Activated CD4-positive, alpha-beta T cell treated with anti-CD3 and anti-CD28 coated beads for 36 hours (primary cell): ENCODE measurements at regions not wholly inside any gene's neighbourhood (a gene's known extent, or its start where the extent isn't known, plus 50 kb on each side); places are given as distances from the start of the nearest gene placed in this dataset.
"Not testable (repeated sequence)": the region's sequence is repeated elsewhere in the genome, so short reads cannot be mapped to it uniquely, and the experiment has no call there.

Experiments
- ATAC-seq: fragments of 200-7000 bp; cut with Tn5 transposase; one replicate; pipeline ENCODE4 v1.10.0; 2021; ENCODE audit warnings: mild to moderate bottlenecking, moderate library complexity
- CTCF ChIA-PET: fragments of 350-600 bp; sonication (Branson Sonifier 250); formaldehyde crosslinking; loops from one replicate; lab custom pipeline; 2021; ENCODE audit warnings: antibody characterized with exemption; lab: Charles Lee
- POLR2A ChIA-PET: fragments of 350-600 bp; sonication (Branson Sonifier 250); formaldehyde crosslinking; loops from one replicate; lab custom pipeline; 2021; ENCODE audit warnings: antibody characterized with exemption, inconsistent platforms; lab: Charles Lee
- DNase-seq: peaks from one replicate; pipeline ENCODE4 v3.0.0-alpha.2; 2020
- H3K27ac Mint-ChIP-seq: one replicate; pipeline ENCODE4 v1.8.0; 2021; ENCODE audit warnings: mixed read lengths
- H3K27me3 Mint-ChIP-seq: one replicate; pipeline ENCODE4 v1.8.0; 2021; ENCODE audit warnings: mixed read lengths
- H3K36me3 Mint-ChIP-seq: one replicate; pipeline ENCODE4 v1.8.0; 2021; ENCODE audit warnings: low read depth, mixed read lengths
- H3K4me1 Mint-ChIP-seq: one replicate; pipeline ENCODE4 v1.8.0; 2021; ENCODE audit warnings: mixed read lengths
- H3K4me3 Mint-ChIP-seq: one replicate; pipeline ENCODE4 v1.8.0; 2021; ENCODE audit warnings: mild to moderate bottlenecking, moderate library complexity, mixed read lengths
- H3K9me3 Mint-ChIP-seq: one replicate; pipeline ENCODE4 v1.8.0; 2021; ENCODE audit warnings: low read depth, mixed read lengths
- intact Hi-C, 2 experiments: fragments of 100-400 bp; cut with DNase I in 1 of 2; cut with micrococcal nuclease in 1 of 2; formaldehyde crosslinking; loops; one replicate each; pipeline versions ENCODE4 v1.14.2 to v1.15.1; 2022 to 2024; cut with DNase I, micrococcal nuclease

- DNase-seq (no peak), ATAC-seq (no peak)
- CTCF ChIA-PET = interaction anchor here (1.4 kb wide), 1 partner anchor 22 kb away, joined by 3 read pairs; no protein-coding TSS in a partner anchor
- Mint-ChIP-seq H3K9me3 (no peaks in the 10 kb centered on the region), H3K27me3 (no peaks in the 10 kb centered on the region), H3K4me1 (no peaks in the 10 kb centered on the region), H3K4me3 (no peak overlapping the region), H3K36me3 (no peaks in the 10 kb centered on the region), H3K27ac (no peak overlapping the region)
- POLR2A ChIA-PET = no interaction called here
- intact Hi-C loops = no loop called here
These were observed 122.0 kb downstream of the SPP2 start for GRCh38 chr2:234172532-234172931.

DNA sequence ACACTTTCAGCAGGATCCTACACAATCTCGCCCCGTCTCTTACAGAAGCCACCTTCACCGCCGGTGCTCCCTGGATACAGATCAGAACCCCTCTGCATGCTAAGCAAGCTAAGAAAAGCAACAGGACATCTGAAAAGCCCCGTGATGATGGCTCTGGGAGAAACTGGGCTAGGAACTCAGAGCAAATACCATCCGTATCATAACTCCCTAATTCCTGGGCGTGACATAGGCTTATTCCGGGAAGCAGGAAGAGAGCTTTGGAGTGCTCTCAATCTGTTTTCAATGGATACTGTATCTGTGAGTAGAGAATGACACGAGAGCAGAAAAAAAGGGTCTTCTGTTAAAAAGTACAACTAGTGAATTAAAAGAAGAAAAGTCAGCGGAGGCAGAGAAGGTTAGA lies 121.6 kb downstream of the SPP2 start:
- ChIA-PET POLR2A (no interaction called here), CTCF (interaction anchor here (1.4 kb wide), 1 partner anchor 22 kb away, joined by 3 read pairs; no protein-coding TSS in a partner anchor)
- Mint-ChIP-seq H3K27ac (no peak overlapping the region), H3K9me3 (no peaks in the 10 kb centered on the region), H3K4me1 (no peaks in the 10 kb centered on the region), H3K36me3 (no peaks in the 10 kb centered on the region), H3K4me3 (no peak overlapping the region), H3K27me3 (no peaks in the 10 kb centered on the region)
- ATAC-seq (no peak), DNase-seq (no peak)
- intact Hi-C loops = no loop called here

DNA sequence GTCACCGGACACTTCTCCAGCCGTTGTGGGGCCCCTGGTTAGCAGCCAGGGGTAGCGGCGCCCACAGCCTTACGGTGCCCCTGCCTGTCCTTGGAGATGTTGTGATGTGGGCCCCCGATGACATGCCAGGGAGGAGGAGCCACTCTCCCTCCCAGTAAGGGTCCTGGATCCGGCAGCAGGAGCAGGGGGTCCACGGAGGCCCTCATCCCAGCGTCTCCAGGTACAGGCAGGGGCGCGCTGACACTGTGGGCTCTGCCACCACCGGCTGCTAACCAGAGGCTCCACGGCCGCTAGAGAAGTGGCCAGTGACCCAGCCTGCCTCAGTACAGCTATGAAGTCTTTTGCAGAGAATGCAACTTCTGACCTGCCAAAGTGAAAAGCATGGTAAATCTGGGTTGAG lies 121.2 kb downstream of the SPP2 start:
- ChIA-PET POLR2A (no interaction called here), CTCF (no interaction called here)
- Mint-ChIP-seq H3K27me3 (no peaks in the 10 kb centered on the region), H3K4me3 (no peak overlapping the region), H3K4me1 (no peaks in the 10 kb centered on the region), H3K27ac (no peak overlapping the region), H3K9me3 (no peaks in the 10 kb centered on the region), H3K36me3 (no peaks in the 10 kb centered on the region)
- no peak for ATAC-seq
- intact Hi-C loops = loop anchor here in 1 of 2 experiments (1.0 kb wide), 1 partner anchor 329 kb away; no protein-coding TSS in a partner anchor
- no peak for DNase-seq

DNA sequence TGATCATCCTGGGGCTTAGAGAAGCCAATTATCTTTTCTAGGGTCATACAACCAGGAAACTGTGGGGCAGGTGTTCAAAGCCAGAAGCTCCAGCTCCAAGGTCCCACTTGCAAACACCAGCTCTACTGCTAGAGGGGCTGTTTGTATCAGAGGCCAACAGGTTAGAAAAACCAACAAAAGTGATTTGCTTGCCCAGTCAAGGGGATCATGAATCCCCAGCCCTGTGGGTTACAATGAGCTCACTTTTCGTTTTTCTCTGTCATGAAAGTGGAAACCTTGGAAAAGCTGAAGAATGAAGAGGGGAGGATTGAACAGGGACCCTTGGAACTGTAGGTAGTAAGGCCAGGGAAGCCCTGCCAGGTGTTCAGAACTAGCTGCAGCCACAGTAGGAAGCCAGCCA lies 119.2 kb downstream of the SPP2 start:
- Mint-ChIP-seq H3K9me3 (no peaks in the 10 kb centered on the region), H3K4me1 (peaks cover 10% of the 10 kb centered on the region), H3K36me3 (no peaks in the 10 kb centered on the region), H3K4me3 (no peak overlapping the region), H3K27ac (no peak overlapping the region), H3K27me3 (no peaks in the 10 kb centered on the region)
- ChIA-PET CTCF (interaction anchor here (0.8 to 1.0 kb wide), 2 partner anchors 34 to 79 kb away, joined by 3 to 4 read pairs; no protein-coding TSS in a partner anchor), POLR2A (no interaction called here)
- no peak for ATAC-seq
- intact Hi-C loops = no loop called here
- no peak for DNase-seq

DNA sequence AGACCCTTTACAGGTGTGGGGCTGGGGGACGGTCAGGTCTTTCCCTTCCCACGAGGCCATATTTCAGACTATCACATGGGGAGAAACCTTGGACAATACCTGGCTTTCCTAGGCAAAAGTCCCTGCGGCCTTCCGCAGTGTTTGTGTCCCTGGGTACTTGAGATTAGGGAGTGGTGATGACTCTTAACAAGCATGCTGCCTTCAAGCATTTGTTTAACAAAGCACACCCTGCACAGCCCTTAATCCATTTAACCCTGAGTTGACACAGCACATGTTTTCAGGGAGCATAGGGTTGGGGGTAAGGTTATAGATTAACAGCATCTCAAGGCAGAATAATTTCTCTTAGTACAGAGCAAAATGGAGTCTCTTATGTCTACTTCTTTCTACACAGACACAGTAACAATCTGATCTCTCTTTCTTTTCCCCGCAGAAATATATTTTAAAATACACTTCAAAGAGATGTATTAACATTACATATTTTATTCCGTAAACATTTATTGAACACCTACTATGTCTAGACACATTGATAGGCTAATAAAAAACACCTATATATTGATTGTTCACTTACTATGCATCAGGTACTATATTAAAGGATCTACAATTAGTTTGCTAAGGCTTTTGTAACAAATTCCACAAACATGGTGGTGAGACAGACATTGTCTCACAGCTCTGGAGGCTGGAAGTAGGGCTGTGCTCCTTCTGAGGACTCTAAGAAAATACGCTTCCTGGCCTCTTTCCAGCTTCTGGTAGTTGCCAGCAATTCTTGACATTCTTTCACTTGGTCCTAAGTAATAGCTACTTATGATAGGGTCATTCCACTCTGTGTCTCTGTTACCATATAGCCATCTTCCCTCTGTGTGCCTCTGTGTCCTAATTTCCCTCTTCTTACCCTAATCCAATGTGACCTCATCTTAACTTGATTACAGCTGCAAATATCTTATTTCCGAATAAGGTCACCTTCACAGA lies 118.4 kb downstream of the SPP2 start:
- H3K27me3 Mint-ChIP-seq, POLR2A ChIA-PET, DNase-seq, H3K9me3 Mint-ChIP-seq, H3K36me3 Mint-ChIP-seq, H3K27ac Mint-ChIP-seq, H3K4me3 Mint-ChIP-seq, intact Hi-C loops, ATAC-seq: not testable (repeated sequence)
- H3K4me1 Mint-ChIP-seq = peaks cover 18% of the 10 kb centered on the region
- CTCF ChIA-PET = interaction anchor here (0.8 to 1.0 kb wide), 2 partner anchors 33 to 80 kb away, joined by 3 to 4 read pairs; no protein-coding TSS in a partner anchor

DNA sequence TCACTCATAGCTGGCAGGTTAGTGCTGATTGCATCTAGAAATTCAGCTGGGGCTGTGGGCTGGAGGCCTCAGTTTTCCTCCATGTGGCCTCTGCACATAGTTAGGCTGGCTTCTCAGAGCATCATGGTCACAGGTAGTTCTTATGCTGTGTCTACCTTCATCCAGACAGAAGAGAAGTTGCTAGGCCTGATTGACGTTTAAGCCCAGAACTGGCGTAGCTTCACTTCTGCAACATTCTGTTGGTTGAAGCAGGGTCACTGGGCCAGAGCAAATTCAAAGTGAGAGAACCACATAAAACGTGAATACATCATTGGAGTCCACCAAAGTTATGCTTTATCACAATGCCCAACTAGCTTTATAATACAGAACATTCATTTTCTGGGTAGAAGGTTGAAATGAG lies 116.0 kb downstream of the SPP2 start:
- ChIA-PET POLR2A (no interaction called here), CTCF (interaction anchor here (0.7 kb wide), 1 partner anchor 525 kb away, joined by 3 read pairs; no protein-coding TSS in a partner anchor)
- no peak overlapping the region for H3K4me3 Mint-ChIP-seq
- ATAC-seq (no peak), DNase-seq (no peak)
- no peaks in the 10 kb centered on the region for H3K9me3 Mint-ChIP-seq
- intact Hi-C loops = no loop called here
- no peaks in the 10 kb centered on the region for H3K36me3 Mint-ChIP-seq
- H3K27ac Mint-ChIP-seq = no peak overlapping the region
- no peaks in the 10 kb centered on the region for H3K27me3 Mint-ChIP-seq
- H3K4me1 Mint-ChIP-seq = peaks cover 21% of the 10 kb centered on the region

- H3K4me3 Mint-ChIP-seq = no peak overlapping the region
- ChIA-PET POLR2A (no interaction called here), CTCF (interaction anchor here (0.6 kb wide), 1 partner anchor 118 kb away, joined by 3 read pairs; no protein-coding TSS in a partner anchor)
- no peaks in the 10 kb centered on the region for H3K9me3 Mint-ChIP-seq
- no peak for ATAC-seq
- no peak overlapping the region for H3K27ac Mint-ChIP-seq
- DNase-seq = no peak
- H3K36me3 Mint-ChIP-seq = no peaks in the 10 kb centered on the region
- no peaks in the 10 kb centered on the region for H3K27me3 Mint-ChIP-seq
- peaks cover 21% of the 10 kb centered on the region for H3K4me1 Mint-ChIP-seq
- intact Hi-C loops = no loop called here
These were observed 114.9 kb downstream of the SPP2 start for GRCh38 chr2:234165421-234165820.

GRCh38 chr2:234164493-234165413 lies 114.3 kb downstream of the SPP2 start:
- Mint-ChIP-seq H3K27ac (no peak overlapping the region), H3K4me3 (no peak overlapping the region), H3K9me3 (no peaks in the 10 kb centered on the region), H3K36me3 (no peaks in the 10 kb centered on the region), H3K4me1 (peaks cover 21% of the 10 kb centered on the region), H3K27me3 (no peaks in the 10 kb centered on the region)
- intact Hi-C loops = no loop called here
- ChIA-PET POLR2A (no interaction called here), CTCF (interaction anchor here (0.6 kb wide), 1 partner anchor 119 kb away, joined by 3 read pairs; no protein-coding TSS in a partner anchor)
- DNase-seq (peak; percentile 56), ATAC-seq (peak; percentile 74)

DNA sequence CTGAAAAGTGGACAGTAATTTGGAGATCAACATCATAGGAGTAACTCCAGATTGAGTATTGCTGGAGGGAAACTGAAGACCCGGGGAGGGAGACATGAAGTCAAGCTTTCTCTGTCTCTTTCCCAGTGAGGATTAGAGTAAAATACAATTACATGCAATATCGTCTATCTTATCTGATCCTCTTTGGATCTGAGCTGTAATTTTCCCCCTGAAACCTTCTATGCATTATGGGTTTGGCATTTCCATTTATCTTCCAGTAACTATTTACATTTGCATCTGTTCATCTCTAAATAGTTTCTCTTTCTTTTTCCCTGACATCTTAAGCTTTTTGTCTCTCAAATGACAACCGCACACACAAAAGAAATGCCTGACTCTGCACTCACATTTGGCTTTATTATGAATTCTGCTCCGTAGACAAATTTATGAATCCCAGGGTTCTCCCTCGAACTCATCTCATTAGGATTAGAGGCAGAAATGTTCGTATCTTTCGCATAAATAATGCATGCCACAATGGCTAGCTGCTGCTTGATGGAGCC lies 113.1 kb downstream of the SPP2 start:
- H3K4me1 Mint-ChIP-seq = peaks cover 21% of the 10 kb centered on the region
- no peaks in the 10 kb centered on the region for H3K36me3 Mint-ChIP-seq
- no peaks in the 10 kb centered on the region for H3K9me3 Mint-ChIP-seq
- POLR2A ChIA-PET = no interaction called here
- DNase-seq (no peak), ATAC-seq (no peak)
- intact Hi-C loops = no loop called here
- H3K4me3 Mint-ChIP-seq = no peak overlapping the region
- no peaks in the 10 kb centered on the region for H3K27me3 Mint-ChIP-seq
- peak overlapping the region; percentile 7 for H3K27ac Mint-ChIP-seq
- CTCF ChIA-PET = interaction anchor here (0.6 kb wide), 3 partner anchors 11 to 423 kb away, joined by 3 read pairs; no protein-coding TSS in a partner anchor

- CTCF ChIA-PET = interaction anchor here (0.5 kb wide), 1 partner anchor 1431 kb away, joined by 3 read pairs; no protein-coding TSS in a partner anchor
- DNase-seq = no peak
These were observed 112.4 kb downstream of the SPP2 start for GRCh38 chr2:234162861-234163260.

DNA sequence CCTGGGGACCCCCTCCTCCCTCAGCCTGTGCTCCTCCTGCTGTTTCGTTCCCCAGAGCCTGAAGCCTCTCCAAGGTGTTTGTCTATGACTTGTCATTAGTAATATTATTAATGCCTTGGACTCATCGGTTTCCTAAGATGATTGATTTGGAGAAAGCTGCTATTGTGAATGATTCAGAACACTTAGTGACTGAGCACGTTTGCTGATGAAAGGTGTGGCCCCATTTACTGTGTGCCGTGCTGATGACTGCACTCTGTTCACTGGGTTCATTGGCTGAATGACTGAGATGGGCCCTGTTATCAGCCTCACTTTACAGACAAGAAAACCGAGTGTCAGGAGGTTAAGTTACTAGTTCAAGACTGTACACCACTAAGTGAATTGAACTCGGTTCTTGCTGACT lies 111.4 kb downstream of the SPP2 start:
- ATAC-seq = no peak
- no peaks in the 10 kb centered on the region for H3K9me3 Mint-ChIP-seq
- H3K36me3 Mint-ChIP-seq = no peaks in the 10 kb centered on the region
- no peak overlapping the region for H3K27ac Mint-ChIP-seq
- H3K4me1 Mint-ChIP-seq = peaks cover 24% of the 10 kb centered on the region
- H3K4me3 Mint-ChIP-seq = no peak overlapping the region
- no peak for DNase-seq
- ChIA-PET POLR2A (no interaction called here), CTCF (interaction anchor here (0.5 kb wide), 1 partner anchor 382 kb away, joined by 3 read pairs; no protein-coding TSS in a partner anchor)
- intact Hi-C loops = no loop called here
- H3K27me3 Mint-ChIP-seq = no peaks in the 10 kb centered on the region

More at GRCh38 chr2:234162861-234163260, 112.4 kb downstream of the SPP2 start:
- POLR2A ChIA-PET = no interaction called here
- H3K27me3 Mint-ChIP-seq = no peaks in the 10 kb centered on the region
- no peak overlapping the region for H3K27ac Mint-ChIP-seq
- ATAC-seq = no peak
- H3K4me1 Mint-ChIP-seq = peaks cover 24% of the 10 kb centered on the region
- H3K4me3 Mint-ChIP-seq = no peak overlapping the region
- H3K36me3 Mint-ChIP-seq = no peaks in the 10 kb centered on the region
- H3K9me3 Mint-ChIP-seq = no peaks in the 10 kb centered on the region
- intact Hi-C loops = no loop called here
